GM21447 (cell line): ENCODE measurements at regions not wholly inside any gene's neighbourhood (a gene's known extent, or its start where the extent isn't known, plus 50 kb on each side); places are given as distances from the start of the nearest gene placed in this dataset.
A peak's percentile ranks its signal among the peaks of the same experiment; 100 is the strongest.

Source experiments
- ATAC-seq: cut with Tn5 transposase; IDR thresholded peaks from one replicate; pipeline ENCODE4 v1.9.1; 2021; ENCODE audit not compliant: unreplicated experiment

DNA sequence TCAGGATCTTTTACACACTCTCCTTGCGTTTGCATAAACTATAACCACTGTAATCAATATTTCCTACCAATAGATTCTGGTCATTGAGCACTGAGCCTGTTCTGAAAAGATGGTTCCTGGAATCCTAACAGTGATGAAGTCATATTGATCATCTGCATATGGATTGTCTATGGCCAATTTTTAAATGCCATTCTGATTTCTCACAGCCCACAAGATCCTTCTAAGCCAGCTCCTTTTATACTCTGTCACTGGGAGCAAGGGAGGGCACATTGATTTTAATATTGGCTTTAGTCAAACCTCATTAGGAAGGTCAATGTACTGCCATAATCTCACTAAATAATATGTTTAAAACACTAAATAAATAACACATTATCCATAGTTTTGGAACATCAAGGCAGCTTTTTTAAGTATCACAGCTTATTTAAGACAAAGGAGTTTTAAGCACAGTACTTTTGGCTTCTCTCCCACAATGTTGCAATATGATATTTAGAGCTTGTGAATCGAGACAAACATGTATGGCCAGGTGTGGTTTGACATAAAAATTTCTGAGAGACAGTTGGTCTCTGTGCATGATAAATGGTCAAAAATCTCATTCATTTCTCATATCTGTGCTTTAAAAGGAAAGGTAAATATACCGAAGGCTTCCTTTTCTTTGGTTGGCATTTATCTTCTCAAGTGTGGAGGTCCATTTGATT, 267.3 kb downstream of the MTX2 start:
- ATAC-seq, result no peak

DNA sequence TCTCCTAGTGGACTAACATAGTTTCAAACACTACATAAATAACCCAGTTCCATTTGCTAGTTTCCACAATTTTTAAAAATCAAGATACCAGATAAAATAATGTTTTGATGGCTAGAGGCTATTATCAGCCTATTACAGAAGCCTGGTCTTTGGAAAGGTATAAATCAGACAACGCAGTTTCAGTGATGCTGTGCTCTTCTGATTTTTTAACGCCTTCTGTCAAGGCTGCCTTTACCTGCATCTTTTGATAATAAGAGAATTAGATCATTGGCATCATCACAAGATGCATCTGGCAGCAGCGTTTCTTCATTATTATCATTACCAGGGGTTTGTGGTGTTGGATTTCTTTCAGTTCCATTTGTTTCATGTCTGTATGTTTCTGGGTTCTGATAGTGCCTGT, 268.7 kb downstream of the MTX2 start:
- no peak for ATAC-seq

DNA sequence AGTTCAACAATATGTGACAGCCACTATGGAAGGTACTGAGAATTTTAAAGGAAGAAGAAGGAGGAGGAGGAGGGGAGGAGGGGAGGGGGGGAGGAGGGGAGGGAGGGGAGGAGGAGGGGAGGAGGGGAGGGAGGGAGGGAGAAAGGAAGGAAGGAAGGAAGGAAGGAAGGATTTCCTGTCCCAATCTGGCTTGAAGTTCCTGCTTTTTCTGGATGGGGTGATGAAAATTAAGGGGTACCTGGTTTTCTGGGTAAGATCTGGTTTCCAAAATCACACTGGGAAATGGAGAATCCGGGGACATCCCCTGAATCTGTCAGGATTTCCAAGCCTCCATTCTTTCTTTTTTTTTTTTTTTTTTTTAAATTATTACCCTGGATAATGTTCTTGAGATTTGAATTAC, 271.8 kb downstream of the MTX2 start:
- ATAC-seq, result no peak

DNA sequence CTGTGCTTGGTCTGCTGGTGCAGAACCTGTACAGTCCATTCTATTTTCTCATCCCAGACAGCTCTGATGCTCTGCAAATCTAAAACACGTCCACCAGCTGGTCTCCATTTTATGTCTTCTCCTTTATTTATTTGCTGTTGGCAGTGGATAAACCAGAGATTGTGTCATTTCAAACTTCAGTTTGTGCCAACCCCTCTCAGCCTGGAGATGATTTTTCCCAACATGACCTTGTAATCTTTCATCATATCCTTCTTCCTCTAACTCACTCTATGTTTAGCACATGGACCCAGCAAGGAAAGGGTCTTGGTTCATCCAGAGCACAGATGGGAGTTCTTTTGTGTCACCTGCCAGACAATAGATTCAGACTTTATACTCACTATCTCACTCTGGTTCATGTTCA, 273.2 kb downstream of the MTX2 start:
- no peak for ATAC-seq

DNA sequence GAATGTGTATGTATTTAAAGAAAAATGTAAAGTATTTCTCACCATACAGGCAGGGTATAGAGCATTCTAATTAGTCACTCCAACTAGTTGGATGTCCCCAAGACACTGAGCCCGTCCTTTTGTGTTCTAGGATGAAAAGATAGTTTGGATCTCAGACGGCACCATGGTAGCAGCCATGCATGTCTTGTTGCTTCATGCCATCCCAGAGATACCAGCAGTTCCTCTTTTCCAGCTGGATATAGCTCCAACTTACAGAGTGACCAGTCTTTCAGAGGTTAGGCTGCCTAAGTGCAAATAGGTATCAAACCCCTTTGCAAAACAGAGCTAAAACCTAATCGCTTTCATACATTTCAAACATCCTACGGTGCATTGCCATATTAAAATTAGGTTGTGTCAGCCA, 275.3 kb downstream of the MTX2 start:
- no peak for ATAC-seq

DNA sequence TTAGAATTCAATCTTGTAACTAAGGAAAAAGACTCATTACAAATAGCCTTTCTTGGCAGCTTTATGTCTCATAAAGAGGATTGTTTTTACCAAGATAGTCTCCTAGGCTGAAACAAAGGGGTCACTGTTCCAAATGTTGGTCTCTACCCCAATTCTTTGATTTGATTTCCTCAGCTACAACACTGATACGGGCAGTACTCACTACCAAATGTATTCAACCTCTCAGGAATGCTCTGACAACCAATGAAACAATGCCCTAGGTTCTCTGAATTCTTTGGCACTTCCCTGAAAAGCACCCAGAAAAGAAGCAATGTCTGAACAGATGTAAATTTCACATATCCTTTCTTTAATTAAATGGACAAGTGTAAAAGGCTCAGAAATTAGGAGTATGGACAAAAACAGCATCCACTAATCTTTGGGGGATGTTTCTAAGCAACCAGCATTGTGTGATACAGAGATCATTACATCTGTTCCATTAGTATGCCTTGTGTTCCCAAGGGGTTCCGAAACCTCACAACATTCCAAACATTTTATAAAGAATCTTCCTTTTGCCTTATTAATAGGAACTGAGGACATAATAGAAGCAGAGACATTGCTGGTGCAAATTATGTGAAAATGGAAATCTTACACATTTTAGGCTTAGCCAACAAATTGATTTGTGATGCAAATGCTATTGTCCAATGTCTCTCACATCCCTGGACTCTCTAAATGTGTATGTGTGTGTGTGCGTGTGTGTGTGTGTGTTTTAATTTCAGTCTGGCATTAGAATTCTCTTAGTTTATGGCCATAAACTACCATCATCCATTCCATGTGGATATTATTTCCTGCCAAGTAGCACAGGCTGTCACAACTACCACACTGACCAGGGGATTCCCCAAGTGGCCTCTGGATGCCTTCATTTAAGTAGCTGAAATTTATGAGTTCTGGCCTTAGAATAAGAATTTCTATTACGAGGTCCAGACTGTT, 276.0 kb downstream of the MTX2 start:
- no peak for ATAC-seq

DNA sequence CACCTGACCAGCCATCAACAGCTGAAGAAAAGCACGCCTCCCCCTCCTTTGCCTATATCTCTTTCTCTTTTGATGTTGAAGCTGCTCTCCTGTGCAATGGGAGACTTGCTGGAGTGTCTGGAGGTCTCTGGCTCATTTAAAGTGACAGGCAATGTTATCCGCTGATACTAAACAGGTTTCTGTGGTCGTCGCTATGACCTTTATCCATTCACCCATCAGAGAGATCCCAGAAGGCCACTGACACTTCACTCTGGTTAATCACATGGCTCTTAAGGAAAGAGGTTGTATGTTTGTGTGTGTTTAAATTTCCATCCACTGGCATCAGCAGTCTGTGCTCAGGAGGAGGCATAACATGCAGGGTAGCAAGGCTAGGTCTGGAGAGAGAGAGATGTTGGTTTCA, 277.3 kb downstream of the MTX2 start:
- ATAC-seq, result no peak

DNA sequence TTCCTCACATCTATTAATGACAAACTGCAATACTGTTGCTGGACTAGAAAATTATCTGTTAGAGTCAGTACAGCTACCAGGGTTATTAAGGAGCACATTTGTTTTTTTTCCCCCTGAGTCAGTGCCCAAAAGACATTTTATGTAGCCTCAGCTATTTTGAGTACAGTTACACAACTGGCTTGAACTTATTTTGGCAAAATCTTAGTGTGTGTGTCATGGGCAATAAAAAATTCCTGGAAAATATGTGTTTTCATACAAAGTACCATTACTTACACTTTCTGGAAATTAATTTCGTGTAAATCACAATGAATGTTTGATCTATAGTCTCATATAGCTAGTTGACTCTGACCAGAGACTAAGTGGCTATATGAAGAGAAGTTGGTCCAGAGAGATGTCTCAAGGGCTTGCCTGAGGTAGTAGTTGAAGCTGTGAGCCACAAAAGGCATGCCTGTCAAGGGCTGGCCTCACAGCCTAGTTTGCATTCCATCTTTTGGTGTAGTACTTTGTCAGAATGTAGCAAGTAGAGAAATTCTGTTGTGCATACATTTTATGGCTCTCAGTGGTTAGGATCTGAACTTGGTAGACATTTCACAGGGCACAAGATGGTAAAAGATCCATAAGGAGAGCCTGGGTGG, 283.4 kb downstream of the MTX2 start:
- ATAC-seq, result no peak

DNA sequence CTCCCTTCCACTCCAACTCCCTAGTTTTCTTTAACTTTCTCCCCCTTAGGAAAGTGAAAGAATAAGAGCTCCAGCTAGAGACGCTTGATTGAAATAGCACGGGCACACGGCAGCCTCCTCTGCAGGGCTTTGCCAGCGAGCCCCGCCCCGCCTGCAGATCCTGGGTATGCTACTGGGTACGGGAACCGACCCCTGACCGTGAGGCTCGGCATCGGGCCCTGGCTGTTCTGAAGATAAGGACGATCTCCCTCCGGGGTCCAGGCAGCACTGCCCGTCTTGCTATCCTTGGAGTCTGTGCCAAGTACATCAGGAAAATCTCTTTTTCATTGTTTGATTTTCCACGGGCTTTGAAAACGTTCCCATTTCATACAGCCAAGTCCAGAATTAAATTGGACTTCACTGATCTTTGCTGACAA, 284.5 kb downstream of the MTX2 start:
- ATAC-seq, result no peak

DNA sequence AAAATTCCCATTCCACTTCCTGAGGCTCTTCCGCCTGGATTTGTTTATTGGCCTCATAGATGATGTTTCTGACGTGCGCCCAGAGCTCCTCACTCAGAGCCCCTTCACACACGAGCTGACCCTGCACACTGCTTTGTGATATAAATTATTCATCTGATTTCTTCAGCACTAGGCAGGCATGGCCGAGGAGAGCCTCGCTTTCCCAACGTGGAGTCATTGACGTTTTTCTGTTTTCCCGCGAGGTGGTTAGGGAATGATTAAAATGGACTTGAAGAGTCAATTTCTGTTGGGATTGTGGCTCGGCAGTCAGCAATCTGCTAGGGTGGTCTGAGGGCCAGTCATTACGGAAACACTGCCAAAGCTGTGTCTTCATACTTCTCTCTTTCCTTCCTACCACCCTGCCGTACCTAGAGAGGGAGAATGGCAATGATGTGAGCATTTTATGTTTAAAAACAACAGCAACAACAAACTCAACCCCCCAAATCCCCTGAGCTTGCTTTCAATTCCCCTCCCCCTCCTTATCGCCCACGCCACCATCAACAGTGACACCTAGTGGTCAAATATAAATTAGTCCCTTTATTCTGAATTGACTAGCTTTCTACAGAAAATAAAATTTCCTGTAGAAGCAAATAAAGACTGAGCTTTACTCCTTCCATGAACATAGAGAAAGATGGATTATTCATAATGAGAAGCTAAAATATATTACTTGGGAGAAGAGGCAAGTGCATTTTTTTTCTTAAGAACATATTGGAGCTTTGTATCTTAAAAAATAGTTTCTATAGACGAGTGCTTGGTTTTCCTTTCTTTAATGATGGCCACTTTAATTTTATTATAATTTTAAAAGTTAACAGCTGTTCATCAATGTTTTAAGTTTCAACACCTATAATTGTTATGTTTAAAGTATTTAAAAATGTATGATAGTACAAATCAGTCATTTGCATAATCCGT, 285.1 kb downstream of the MTX2 start:
- ATAC-seq, result peak; percentile 70

DNA sequence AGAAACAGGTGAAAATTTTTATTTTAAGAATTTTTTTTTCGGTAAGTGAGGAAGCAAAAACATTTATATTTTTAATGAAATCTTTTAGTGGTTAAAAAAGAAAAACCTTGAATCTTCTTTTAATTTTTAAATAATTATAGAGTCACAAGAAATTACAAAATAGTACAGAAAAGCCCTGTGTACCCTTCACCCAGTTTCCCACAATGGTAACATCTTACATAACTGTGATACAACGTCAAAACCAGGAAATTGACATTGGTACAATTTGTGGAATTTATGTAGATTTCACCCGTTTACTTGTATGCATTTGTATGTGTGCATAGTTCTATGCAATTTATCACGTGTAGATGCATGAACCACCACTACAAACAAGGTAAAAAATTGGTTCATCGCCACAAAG, 285.9 kb downstream of the MTX2 start:
- ATAC-seq, result no peak

DNA sequence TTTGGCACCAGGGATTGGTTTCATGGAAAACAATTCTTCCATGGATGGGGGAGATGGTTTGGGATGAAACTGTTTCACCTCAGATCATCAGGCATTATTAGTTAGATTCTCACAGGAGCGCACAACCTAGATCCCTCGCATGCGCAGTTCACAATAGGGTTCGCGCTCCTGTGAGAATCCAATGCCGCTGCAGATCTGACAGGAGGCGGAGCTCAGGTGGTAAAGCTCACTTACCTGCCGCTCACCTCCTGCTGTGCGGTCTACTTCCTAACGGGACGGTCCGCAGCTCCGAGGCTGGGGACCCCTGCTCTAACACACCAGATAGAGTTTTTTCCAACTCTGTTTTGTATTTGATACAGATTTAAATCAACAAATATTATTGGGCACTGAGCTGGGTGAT, 286.5 kb downstream of the MTX2 start:
- ATAC-seq, result no peak

DNA sequence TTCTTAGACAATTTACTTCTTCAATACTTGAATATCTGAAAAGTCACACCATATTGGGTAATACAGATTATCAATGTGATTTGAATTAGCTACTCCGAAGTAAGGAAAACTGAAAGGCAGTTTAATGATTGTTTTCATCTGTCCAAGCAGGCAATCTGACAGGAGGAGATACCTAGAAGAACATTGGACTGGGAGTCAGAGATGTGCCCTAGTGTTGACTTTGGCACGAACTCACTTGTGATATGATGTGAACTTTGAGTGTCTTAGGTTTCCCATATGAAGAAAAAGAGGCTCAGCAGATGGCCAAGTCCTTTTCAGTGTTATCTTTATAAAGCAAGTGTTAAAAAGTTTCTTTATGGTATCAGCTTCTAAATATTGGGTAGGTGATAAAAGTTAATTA, 287.1 kb downstream of the MTX2 start:
- ATAC-seq, result no peak

DNA sequence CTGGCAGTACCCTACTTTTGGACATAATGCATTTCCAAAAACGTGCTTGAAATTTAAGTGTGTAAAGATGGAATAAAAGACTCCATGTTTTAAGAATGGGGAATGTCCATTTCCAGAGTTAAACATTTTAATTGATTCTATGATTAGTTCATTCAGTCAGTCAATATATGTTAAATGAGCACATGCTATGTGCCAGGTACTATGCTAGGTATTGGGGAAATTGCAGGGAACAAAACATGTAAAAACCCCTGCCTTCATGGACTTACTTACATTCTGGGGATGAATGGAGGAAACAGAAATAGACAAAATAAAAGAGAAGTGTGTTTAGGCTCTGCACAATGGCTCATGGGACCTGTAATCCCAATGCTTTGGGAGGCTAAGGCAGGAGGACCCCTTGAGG, 288.6 kb downstream of the MTX2 start:
- no peak for ATAC-seq

DNA sequence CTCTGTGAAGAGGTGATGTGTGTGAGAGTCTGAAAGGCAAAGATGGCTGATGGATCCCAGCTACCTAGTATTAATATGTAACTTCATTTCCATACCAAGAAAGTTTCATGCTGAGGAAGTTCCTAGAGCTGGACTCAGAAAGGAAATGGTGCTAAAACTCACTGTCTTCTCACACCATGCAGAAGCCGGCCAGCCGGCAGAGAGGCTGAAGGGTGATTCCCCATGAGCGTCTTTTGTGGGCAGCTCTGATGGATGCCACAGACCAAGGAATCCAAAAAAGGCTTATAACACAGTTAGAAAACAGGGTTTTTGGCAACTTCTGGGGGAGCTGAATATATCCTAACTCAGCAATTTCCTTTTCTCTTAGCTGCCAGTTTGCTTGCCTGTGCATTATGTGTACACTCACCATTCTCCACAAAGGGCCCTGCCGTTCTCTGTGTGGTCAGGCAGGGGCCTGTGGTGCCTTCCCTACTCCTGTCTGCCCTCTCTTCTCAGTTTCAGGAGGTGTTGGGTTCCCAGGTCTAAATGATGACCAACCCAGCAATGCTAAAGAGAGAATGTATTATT, 289.4 kb downstream of the MTX2 start:
- no peak for ATAC-seq

DNA sequence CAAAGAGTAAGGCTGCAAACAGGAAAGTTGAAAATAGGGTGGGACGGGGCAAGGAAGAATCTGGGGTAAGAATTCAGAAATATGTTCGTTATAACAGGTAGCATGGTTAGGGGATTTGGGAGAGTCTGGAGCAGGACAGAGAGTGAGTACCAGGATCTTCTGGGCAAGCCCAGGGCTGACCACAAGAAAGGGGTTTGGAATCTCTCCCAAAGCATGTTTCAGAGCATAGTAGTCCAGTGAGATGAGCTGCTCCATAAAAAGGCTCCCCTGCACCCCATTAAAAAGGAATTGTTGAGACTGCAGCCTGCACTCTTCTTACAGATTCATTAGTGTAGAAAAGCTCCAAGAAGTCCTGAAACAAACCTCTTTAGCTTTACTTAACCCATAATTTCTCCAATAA, 291.1 kb downstream of the MTX2 start:
- ATAC-seq, result no peak

DNA sequence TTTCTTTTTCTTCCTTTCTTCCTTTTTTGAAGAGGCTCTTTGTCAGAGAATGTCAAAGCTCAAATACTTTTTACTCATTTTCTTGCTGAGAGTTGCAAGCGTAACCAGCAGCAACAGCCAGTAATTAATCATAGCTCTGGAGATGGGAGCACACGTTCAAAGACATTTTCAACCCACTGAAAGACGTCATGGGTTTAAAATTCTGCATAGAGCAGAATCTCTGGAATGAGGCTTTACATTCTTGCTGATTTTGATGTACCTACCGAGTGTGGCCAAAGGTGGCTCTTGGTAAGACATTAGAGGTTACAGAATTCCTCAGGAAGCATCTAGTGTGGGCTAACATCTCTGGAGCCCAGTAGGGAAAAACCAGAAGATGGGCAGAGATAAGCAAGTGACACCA, 292.5 kb downstream of the MTX2 start:
- ATAC-seq, result no peak

DNA sequence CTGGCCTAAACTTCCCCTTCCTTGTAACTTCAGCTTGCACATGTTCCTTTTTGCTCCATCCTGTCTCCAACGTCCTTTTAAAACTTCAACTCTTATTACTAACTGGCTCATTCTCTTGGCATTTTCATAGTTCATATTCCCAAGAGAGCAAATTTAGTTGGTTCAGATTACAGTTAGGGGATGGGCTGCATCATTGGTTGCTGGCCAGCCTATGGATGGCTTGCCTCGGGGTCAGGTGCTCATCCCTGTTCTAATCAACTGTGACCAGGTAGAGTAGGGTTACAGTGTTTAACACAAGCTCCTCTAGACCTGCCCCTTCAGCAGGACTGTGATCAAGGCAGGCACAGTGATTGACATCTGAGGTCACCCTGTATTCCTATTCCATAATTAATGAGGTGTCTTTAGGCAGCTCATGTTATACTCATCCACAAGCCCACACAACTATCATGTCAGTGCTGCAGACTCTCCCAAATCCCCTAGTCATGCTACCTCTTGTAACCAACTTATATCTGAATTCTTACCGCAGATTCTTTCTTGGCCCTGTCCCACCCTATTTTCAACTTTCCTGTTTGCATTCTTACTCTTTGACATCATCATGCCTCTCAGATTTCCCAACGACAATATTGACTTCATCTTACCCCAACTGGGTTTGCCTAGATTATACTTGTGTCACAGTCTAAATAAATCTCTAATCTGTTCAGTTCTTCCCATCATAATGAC, 293.3 kb downstream of the MTX2 start:
- ATAC-seq, result no peak

DNA sequence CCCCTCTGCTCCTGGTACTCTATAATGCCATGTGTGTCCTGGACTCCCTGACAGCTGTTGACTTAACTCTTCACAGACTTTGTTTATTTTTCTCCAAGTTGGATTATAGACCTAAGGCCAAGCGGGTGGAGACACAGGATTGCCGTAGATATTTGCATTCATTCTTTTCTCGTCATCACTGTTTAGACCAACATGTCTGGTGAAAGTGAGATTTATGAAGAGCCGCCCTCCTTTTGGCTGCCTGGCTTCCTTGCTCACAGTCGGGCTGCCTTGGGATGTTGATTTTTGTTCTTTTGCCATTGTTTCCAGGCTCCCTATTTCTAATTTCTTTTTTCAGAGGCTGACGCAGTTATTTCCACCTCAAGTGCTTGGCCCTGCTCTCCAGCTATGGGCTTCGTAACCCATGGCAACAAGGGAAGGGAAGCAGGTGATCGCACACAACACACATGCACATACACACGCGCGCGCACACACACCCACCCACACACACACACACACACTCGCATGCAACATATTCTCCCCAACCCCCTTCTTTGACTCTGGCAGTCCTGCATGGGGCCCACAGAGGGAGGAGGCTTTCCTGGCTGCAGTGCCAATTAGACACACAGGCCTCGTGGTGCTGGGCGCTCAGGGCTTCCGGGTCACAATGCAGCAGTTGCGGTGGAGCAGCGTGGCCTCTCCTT, 296.5 kb downstream of the MTX2 start:
- no peak for ATAC-seq
